Epithelial cell of esophagus (primary cell): ENCODE measurements at regions not wholly inside any gene's neighbourhood (a gene's known extent, or its start where the extent isn't known, plus 50 kb on each side); places are given as distances from the start of the nearest gene placed in this dataset.
"Not testable (repeated sequence)": the region's sequence is repeated elsewhere in the genome, so short reads cannot be mapped to it uniquely, and the experiment has no call there.

Experiments
- DNase-seq: peaks from one replicate; pipeline ENCODE4 v3.0.0; 2010; ENCODE audit warnings: low read depth
- H3K4me3 ChIP-seq: 2 replicates; pipeline ENCODE4 v1.5.1; 2011; ENCODE audit warnings: mild to moderate bottlenecking, low read length, control low read depth
- TF ChIP-seq, protein P1 (sequence below): IDR thresholded peaks from 2 replicates; pipeline ENCODE4 v1.5.1; 2011; ENCODE audit warnings: low read depth, mild to moderate bottlenecking, low read length, control low read depth, inconsistent platforms; ENCODE audit not compliant: insufficient read depth; ENCODE audit errors: missing control alignments

DNA sequence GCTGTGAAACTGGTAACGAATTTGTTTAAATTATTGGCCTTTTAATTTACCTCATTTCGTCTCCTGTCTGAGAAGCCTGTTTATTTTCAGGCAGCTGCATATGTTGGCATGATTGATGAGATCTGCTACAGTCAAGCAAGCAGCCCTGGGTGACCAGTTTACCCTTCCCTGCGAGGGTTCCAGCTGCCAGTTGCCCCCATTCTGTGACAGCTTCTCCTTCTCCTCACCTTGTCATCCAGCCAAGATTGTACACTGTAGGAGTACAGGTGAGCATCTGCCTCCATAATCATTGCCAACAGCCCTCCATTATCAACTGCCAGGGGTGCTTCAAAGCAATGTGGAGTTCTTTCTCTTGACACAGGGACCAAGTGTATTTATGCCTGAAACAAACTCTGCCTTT, 1979.9 kb upstream of the PRR20A start:
- TF ChIP-seq, protein P1, sequence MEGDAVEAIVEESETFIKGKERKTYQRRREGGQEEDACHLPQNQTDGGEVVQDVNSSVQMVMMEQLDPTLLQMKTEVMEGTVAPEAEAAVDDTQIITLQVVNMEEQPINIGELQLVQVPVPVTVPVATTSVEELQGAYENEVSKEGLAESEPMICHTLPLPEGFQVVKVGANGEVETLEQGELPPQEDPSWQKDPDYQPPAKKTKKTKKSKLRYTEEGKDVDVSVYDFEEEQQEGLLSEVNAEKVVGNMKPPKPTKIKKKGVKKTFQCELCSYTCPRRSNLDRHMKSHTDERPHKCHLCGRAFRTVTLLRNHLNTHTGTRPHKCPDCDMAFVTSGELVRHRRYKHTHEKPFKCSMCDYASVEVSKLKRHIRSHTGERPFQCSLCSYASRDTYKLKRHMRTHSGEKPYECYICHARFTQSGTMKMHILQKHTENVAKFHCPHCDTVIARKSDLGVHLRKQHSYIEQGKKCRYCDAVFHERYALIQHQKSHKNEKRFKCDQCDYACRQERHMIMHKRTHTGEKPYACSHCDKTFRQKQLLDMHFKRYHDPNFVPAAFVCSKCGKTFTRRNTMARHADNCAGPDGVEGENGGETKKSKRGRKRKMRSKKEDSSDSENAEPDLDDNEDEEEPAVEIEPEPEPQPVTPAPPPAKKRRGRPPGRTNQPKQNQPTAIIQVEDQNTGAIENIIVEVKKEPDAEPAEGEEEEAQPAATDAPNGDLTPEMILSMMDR = no peak
- DNase-seq = no peak
- no peak overlapping the region for H3K4me3 ChIP-seq

DNA sequence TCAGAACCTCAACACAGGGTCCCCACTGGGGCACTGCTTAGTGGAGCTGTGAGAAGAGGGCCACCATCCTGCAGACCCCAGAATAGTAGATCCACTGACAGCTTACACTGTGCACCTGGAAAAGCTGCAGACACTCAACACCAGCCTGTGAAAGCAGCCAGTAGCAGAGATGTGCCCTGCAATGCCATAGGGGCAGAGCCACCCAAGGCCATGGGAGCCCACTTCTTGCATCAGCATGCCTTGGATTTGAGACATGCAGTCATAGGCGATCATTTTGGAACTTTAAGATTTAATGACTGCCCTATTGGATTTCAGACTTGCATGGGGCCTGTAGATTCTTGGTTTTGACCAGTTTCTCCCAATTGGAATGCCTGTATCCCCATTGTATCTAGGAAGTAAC, 1962.1 kb upstream of the PRR20A start:
- not testable (repeated sequence) for H3K4me3 ChIP-seq, DNase-seq

DNA sequence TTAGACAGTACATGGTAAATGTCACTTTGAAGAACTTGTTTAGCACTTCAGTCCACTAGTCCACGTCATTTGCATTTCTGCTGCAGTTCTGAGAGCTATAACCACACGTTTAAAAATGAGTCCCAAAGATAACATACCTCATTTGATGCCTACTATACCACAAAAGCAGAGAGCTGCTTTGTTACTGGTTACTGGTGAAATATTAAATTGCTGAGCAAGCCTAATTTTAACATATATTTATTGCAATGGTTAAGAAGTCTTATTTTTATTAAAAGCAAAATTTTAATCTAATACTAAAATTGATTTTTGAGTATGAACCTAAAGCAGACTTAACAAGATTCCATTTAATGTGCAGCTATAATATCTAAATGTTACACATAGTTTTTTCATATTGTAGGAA, 1949.7 kb upstream of the PRR20A start:
- DNase-seq = no peak
- TF ChIP-seq, protein P1 = no peak
- no peak overlapping the region for H3K4me3 ChIP-seq

DNA sequence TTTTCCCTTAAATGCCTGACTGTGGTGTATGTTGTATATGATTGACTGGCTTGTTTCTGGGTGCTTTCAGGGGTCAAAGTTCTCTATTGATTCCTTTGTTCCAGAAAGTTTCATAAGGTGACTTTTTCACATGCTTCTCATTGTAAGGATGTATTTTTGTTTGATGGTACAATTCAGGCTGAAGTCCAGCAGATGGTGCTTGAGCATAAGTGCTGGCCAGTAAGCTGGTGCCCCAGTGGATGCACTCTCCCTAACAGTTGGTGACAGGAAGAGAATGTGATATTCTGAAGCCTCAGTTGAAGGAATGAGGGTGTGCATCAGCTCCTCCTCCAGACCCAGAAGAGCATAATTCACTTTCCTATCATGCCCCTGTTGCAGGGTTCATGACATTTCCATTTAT, 1941.6 kb upstream of the PRR20A start:
- DNase-seq = no peak
- TF ChIP-seq, protein P1 = no peak

DNA sequence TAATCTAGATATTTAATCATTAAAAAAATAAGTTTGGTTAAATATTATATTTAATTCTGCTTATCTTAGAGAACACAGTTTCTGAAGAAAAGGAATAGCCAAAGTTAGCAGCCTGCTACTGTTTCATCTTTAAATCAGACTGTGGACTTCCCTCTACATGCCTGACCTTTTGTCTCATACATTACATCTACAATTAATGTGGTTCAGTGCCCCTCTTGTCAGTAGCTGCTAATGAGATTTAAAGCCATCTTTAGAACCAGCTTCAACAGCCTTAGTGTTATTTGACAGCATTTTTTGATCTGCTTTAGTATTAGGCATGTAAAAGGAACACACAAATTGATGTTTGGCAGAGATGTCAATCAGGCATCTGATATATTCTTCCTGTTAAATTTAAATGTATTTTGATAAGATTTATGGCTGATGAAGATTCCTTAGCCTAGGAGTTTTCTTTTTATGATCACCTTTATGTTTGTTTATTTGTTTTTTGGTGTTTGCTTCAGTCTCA, 1925.8 kb upstream of the PRR20A start:
- H3K4me3 ChIP-seq = no peak overlapping the region
- TF ChIP-seq, protein P1 = no peak
- no peak for DNase-seq

More for the DNA sequence above, 1941.6 kb upstream of the PRR20A start:
- no peak overlapping the region for H3K4me3 ChIP-seq

DNA sequence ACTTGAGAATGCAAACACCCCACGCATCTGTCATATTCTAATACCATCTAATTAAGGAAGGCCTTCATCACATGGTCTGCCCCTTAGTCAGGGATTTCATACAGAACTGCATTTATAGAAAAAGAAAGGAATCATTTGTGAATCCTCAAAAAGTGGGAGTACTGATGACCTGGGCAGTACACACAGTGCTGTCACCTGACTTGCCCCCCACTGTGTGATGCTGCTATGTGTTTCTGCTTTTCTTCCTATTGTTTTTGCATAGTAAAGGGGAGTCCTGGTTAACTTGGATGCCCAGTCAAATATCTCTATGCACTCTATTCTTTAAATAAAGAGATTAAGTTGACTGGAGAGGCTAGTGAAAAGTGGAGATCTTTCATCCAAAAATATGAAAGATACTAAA, 1921.2 kb upstream of the PRR20A start:
- no peak for DNase-seq
- TF ChIP-seq, protein P1 = no peak

DNA sequence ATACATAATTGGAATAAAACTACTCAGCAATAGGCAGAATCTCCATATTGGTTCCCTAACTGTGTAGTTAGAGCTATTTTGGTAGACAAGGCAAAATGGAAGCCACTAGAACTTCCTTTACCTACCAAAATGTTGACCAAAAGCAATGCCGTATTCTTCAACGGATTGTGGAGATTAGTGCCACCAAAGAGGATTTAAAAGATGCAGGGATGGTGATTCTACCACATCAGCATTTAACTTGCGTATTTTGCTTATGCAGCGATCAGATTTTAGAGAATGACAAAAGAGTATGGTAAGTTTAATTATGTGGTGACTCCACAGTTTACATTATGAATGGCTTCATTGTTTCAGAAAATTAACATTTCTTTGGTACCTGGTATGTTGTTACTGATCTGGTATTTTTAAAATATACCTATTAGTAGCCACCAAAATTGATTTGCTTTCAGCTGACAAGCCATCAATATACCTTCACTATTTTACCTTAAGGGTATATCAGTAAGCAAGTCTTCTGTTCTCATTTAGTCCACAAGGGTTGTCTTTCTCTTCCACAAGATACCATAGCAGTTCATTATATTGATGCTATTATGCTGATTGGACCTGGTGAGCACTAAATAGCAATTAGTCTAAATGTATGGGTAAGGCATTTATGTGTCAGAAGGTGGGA, 1910.7 kb upstream of the PRR20A start:
- no peak overlapping the region for H3K4me3 ChIP-seq
- TF ChIP-seq, protein P1 = no peak

More for the DNA sequence above, 1921.2 kb upstream of the PRR20A start:
- no peak overlapping the region for H3K4me3 ChIP-seq

More for the DNA sequence above, 1910.7 kb upstream of the PRR20A start:
- no peak for DNase-seq
